GM13976 (cell line): ENCODE measurements at regions not wholly inside any gene's neighbourhood (a gene's known extent, or its start where the extent isn't known, plus 50 kb on each side); places are given as distances from the start of the nearest gene placed in this dataset.
"Not testable (repeated sequence)": the region's sequence is repeated elsewhere in the genome, so short reads cannot be mapped to it uniquely, and the experiment has no call there.

ENCODE experiments used
- DNase-seq: peaks from one replicate; pipeline ENCODE4 v3.0.0; 2012; ENCODE audit warnings: low spot score
- in situ Hi-C: fragments of 300-500 bp; cut with MboI; formaldehyde crosslinking; loops from one replicate; pipeline ENCODE4 v1.12.0; 2022; ENCODE audit warnings: low sequenced_read_pairs, mixed read lengths, inconsistent platforms; ENCODE audit not compliant: unreplicated experiment
- TF ChIP-seq, protein P1 (sequence below): IDR thresholded peaks from 2 replicates; pipeline ENCODE4 v1.5.1; 2012; ENCODE audit warnings: borderline replicate concordance, mild to moderate bottlenecking; ENCODE audit not compliant: insufficient read depth; ENCODE audit errors: extremely low read depth, missing control alignments, control extremely low read depth

DNA sequence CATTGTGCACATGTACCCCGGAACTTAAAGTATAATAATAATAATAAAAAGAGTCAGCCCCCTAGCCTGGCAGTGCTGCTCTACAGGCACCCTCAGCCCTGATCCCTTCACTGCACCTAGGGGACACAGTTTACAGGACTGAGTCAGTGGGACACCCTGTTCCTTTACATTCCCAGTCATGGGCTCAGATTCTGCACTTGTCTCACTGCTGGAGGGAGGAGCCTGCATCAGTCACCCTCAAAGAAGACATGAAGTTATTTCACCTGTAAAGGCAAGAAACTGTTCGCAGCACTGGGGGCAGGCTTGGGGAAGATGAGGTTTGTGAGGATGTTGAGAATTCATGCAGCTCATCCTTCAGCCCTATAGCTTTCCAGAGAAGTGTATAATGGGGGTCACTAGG, 50.7 kb upstream of the VPREB1 start:
- no peak for DNase-seq
- in situ Hi-C loops = no loop called here
- TF ChIP-seq, protein P1, sequence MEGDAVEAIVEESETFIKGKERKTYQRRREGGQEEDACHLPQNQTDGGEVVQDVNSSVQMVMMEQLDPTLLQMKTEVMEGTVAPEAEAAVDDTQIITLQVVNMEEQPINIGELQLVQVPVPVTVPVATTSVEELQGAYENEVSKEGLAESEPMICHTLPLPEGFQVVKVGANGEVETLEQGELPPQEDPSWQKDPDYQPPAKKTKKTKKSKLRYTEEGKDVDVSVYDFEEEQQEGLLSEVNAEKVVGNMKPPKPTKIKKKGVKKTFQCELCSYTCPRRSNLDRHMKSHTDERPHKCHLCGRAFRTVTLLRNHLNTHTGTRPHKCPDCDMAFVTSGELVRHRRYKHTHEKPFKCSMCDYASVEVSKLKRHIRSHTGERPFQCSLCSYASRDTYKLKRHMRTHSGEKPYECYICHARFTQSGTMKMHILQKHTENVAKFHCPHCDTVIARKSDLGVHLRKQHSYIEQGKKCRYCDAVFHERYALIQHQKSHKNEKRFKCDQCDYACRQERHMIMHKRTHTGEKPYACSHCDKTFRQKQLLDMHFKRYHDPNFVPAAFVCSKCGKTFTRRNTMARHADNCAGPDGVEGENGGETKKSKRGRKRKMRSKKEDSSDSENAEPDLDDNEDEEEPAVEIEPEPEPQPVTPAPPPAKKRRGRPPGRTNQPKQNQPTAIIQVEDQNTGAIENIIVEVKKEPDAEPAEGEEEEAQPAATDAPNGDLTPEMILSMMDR = no peak

DNA sequence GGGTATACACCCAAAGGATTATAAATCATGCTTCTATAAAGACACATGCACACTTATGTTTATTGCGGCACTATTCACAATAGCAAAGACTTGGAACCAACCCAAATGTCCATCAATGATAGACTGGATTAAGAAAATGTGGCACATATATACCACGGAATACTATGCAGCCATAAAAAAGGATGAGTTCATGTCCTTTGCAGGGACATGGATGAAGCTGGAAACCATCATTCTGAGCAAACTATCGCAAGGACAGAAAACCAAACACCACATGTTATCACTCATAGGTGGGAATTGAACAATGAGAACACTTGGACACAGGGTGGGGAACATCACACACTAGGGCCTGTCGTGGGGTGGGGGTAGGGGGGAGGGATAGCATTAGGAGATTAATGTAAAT, 51.1 kb upstream of the VPREB1 start:
- DNase-seq, in situ Hi-C loops: not testable (repeated sequence)

DNA sequence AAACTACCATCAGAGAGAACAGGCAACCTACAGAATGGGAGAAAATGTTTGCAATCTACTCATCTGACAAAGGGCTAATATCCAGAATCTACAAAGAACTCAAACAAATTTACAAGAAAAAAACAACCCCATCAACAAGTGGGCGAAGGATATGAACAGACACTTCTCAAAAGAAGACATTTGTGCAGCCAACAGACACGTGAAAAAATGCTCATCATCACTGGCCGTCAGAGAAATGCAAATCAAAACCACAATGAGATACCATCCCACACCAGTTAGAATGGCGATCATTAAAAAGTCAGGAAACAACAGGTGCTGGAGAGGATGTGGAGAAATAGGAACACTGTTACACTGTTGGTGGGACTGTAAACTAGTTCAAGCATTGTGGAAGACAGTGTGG, 51.6 kb upstream of the VPREB1 start:
- in situ Hi-C loops, DNase-seq: not testable (repeated sequence)

DNA sequence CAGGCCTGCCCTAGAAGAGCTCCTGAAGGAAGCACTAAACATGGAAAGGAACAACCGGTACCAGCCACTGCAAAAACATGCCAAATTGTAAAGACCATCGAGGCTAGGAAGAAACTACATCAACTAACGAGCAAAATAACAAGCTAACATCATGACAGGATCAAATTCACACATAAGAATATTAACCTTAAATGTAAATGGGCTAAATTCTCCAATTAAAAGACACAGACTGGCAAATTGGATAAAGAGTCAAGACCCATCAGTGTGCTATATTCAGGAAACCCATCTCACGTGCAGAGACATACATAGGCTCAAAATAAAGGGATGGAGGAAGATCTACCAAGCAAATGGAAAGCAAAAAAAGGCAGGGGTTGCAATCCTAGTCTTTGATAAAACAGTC, 54.8 kb upstream of the VPREB1 start:
- in situ Hi-C loops, DNase-seq: not testable (repeated sequence)

GRCh38 chr22:22187863-22188262, 56.7 kb upstream of the VPREB1 start:
- in situ Hi-C loops, DNase-seq: not testable (repeated sequence)

DNA sequence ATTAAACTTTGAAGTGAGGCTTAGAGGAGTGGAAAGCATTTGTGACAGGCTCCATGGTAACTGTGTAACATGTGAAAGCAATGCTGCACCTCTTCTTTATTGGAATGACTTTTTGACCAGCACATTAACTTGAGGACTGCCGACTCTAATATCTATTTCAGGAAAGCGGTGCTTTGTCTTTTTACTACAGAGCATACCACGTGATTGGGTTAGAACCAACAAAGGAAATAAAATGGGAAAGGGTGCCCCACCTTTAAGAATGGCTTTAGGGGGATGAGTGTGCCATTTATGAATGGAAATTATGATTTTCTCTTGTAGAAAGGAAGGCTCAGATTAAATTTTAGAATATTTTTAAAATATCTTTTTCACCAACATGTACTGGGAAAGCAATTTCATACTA, 57.3 kb upstream of the VPREB1 start:
- TF ChIP-seq, protein P1 = no peak
- in situ Hi-C loops = no loop called here
- no peak for DNase-seq

DNA sequence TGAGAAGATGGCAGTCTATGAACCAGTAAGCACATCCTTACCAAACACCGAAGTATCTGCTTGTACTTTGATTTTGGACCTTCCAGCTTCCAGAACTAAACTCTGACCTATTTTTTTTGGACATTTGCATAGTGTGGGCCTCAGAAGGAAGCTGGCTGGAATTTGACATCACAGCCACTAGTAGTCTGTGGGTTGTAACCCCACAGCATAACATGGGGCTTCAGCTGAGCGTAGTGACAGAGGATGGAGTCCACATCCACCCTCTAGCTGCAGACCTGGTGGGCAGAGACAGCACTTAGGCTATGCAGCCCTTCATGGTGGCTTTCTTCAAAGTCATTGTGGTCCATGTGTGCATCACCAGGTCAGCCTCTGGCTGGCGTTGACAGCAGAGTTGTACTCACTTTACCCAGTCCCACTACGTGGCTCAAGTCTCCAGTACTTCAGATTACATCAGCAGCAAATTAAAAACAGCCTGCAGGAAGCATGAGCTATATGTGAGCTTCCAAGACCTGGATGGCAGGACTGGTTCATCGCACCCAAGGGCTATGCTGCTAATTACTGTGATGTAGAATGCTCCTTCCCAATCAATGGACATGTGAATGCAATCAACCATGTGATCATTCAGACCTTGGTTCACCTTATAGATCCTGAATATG, 58.6 kb upstream of the VPREB1 start:
- in situ Hi-C loops = no loop called here
- TF ChIP-seq, protein P1 = no peak
- DNase-seq = no peak

GRCh38 chr22:22185217-22185616, 59.4 kb upstream of the VPREB1 start:
- TF ChIP-seq, protein P1 = no peak
- no peak for DNase-seq
- in situ Hi-C loops = no loop called here

DNA sequence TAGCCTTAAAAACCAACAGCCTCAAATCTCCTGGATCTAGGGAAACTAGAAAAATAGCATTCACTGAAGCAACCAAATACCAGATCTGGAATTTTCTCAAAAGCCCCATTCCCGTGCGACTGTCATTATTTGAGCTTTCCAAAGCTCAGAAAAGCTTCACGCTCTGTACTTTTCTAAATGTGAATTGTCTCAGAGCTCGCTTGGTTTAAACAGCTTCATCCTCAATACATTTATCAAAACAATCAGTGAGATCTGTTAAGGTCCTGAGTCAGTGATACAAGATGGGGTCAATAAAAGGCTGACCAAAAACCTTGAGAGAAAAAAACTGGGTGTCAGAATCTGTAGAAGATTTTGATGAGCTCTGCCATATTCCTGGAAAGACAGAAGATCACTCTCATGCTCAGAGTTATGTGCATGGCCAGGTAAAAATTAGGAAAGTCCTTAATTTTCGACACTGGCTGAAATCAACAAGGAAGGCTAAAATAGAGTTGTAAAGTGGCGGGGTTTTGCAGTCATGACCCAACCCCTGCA, 60.2 kb upstream of the VPREB1 start:
- no peak for DNase-seq
- in situ Hi-C loops = no loop called here
- TF ChIP-seq, protein P1 = no peak
